ENCODE measurements at regions not wholly inside any gene's neighbourhood (a gene's known extent, or its start where the extent isn't known, plus 50 kb on each side); places are given as distances from the start of the nearest gene placed in this dataset.

- no peak for TF ChIP-seq POLR2AphosphoS5 (IDR thresholded peaks at IDR 0.05; ENCODE audit: low read depth)
- no peak for TF ChIP-seq GABPA (IDR thresholded peaks at IDR 0.05; ENCODE audit: low read depth)
Observed at GRCh38 chr2:161048317-161048716, 111.9 kb upstream of the TANK start.
